GM12878 (cell line): ENCODE measurements at regions not wholly inside any gene's neighbourhood (a gene's known extent, or its start where the extent isn't known, plus 50 kb on each side); places are given as distances from the start of the nearest gene placed in this dataset.

ENCODE experiments used
- BRCA1 ChIP-seq: IDR thresholded peaks from 2 replicates; pipeline ENCODE4 v1.6.1; 2011; ENCODE audit warnings: low read depth, low read length, improper control_type of control experiment
- CHD2 ChIP-seq: IDR thresholded peaks from 2 replicates; pipeline ENCODE4 v1.6.1; 2011; ENCODE audit warnings: low read depth, low read length, improper control_type of control experiment, borderline replicate concordance
- EZH2 ChIP-seq: IDR thresholded peaks from 2 replicates; pipeline ENCODE4 v1.6.1; 2012; ENCODE audit warnings: low read depth, mild to moderate bottlenecking, control low read depth, inconsistent platforms, low read length, borderline replicate concordance; ENCODE audit not compliant: control insufficient read depth
- FOXK2 ChIP-seq: fragments of 450-650 bp; IDR thresholded peaks from 2 replicates; pipeline ENCODE4 v1.6.1; 2017; ENCODE audit warnings: mild to moderate bottlenecking, moderate library complexity
- KDM1A ChIP-seq: fragments of 200-600 bp; sonication (generic); IDR thresholded peaks from 2 replicates; pipeline ENCODE4 v1.6.1; 2016; ENCODE audit warnings: borderline replicate concordance
- LARP7 ChIP-seq: fragments of 450-650 bp; IDR thresholded peaks from 2 replicates; pipeline ENCODE4 v1.6.1; 2017; ENCODE audit warnings: mild to moderate bottlenecking
- SRF ChIP-seq, 2 experiments: IDR thresholded peaks; 2 replicates each; pipeline ENCODE4 v1.6.1; 2011; ENCODE audit warnings: low read depth in 2 of 2, low read length in 2 of 2, mild to moderate bottlenecking in 1 of 2, moderate library complexity in 1 of 2
- ZBTB33 ChIP-seq: fragments of 450-650 bp; IDR thresholded peaks from 2 replicates; pipeline ENCODE4 v1.6.1; 2017; ENCODE audit warnings: mild to moderate bottlenecking
- TF ChIP-seq, protein P1 (sequence below), 3 experiments: IDR thresholded peaks in 2 of 3; conservative IDR thresholded peaks in 1 of 3; 2 replicates each; pipeline ENCODE4 v1.5.1; 2011; ENCODE audit warnings: low read depth in 3 of 3, low read length in 3 of 3, mild to moderate bottlenecking in 3 of 3, control low read depth in 2 of 3, moderate library complexity in 2 of 3, inconsistent platforms in 1 of 3, mixed read lengths in 1 of 3; ENCODE audit not compliant: control insufficient read depth in 2 of 3, insufficient read depth in 1 of 3; ENCODE audit errors: extremely low read depth in 1 of 3
- TF ChIP-seq, protein P2 (sequence below): fragments of 450-650 bp; IDR thresholded peaks from 2 replicates; pipeline ENCODE4 v1.6.1; 2016; ENCODE audit warnings: mild to moderate bottlenecking

DNA sequence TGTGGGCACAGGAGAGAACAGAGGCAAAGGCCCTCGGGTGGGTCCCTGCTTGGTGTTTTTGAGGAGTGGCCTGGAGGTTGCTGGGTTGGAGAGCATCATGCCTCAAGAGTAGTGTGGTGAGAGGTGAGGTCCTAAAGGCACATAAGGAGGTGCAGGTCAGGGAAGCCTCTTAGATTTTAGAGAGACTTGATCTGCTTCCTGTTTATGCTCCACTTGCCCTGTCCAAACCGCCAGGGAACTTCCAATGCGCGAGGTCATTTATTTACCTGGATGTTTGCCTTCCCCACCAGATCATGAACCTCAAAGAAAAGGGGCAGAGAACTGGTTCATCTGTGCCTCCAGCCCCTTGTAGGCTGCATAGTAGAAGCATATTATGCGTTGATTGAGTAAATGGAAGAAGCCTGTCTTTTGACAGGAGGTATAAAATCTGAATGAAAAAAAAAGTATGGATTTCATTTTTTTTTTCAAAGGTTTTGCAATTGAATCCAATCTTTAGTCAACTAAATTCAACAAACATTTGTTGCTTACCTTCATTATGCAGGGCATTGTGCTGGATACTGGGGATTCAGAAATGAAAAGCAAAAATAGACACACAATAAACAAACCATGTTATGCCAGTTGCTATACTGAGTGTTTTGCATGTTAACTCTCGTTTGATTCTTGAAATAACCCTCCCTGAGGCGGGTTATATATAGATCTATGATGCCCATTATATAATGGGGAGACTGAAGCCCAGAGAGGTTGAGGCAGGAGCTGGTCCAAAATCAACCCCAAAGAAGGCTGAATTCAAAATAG, 485.2 kb downstream of the VRK1 start:
- TF ChIP-seq EZH2 (no peak), CHD2 (no peak), LARP7 (no peak), FOXK2 (no peak), BRCA1 (no peak), SRF (IDR thresholded peaks at IDR 0.05; ENCODE audit: low read depth in 2 of 2, low read length in 2 of 2) (no peak), ZBTB33 (no peak), KDM1A (no peak)
- TF ChIP-seq, protein P1, sequence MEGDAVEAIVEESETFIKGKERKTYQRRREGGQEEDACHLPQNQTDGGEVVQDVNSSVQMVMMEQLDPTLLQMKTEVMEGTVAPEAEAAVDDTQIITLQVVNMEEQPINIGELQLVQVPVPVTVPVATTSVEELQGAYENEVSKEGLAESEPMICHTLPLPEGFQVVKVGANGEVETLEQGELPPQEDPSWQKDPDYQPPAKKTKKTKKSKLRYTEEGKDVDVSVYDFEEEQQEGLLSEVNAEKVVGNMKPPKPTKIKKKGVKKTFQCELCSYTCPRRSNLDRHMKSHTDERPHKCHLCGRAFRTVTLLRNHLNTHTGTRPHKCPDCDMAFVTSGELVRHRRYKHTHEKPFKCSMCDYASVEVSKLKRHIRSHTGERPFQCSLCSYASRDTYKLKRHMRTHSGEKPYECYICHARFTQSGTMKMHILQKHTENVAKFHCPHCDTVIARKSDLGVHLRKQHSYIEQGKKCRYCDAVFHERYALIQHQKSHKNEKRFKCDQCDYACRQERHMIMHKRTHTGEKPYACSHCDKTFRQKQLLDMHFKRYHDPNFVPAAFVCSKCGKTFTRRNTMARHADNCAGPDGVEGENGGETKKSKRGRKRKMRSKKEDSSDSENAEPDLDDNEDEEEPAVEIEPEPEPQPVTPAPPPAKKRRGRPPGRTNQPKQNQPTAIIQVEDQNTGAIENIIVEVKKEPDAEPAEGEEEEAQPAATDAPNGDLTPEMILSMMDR (IDR thresholded peaks at IDR 0.05 in 2 of 3, conservative IDR thresholded peaks at IDR 0.05 in 1 of 3; ENCODE audit: control insufficient read depth in 2 of 3, extremely low read depth in 1 of 3, insufficient read depth in 1 of 3, low read depth in 3 of 3, low read length in 3 of 3): no peak
- TF ChIP-seq, protein P2, sequence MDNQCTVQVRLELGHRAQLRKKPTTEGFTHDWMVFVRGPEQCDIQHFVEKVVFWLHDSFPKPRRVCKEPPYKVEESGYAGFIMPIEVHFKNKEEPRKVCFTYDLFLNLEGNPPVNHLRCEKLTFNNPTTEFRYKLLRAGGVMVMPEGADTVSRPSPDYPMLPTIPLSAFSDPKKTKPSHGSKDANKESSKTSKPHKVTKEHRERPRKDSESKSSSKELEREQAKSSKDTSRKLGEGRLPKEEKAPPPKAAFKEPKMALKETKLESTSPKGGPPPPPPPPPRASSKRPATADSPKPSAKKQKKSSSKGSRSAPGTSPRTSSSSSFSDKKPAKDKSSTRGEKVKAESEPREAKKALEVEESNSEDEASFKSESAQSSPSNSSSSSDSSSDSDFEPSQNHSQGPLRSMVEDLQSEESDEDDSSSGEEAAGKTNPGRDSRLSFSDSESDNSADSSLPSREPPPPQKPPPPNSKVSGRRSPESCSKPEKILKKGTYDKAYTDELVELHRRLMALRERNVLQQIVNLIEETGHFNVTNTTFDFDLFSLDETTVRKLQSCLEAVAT: no peak
